ENCODE measurements at regions not wholly inside any gene's neighbourhood (a gene's known extent, or its start where the extent isn't known, plus 50 kb on each side); places are given as distances from the start of the nearest gene placed in this dataset.

DNA sequence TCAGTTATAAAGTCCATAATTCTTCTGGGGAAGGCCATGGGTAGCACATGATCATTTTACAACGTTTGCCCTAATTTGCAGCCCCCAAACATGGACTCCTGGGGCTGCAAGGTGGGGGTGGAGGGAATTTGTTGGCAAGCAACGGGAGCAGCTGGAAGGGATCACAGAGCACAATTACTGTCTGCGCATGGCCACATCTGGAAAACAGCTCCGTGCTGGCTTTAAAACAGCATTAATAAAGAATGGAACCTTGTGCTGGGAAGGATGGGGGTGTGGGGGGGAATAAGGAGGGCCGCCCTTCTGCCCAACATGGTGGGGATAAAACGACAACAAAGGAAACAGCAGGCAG is 60.9 kb upstream of the SLC14A2 start:
- no peaks in the 10 kb centered on the region for H3K27me3 ChIP-seq (ENCODE audit: control insufficient read depth, insufficient read depth, low read length)
- no peak overlapping the region for H3K4me3 ChIP-seq (ENCODE audit: low read depth, low read length)

GRCh38 chr18:45556222-45556621 is 59.1 kb upstream of the SLC14A2 start:
- no peak overlapping the region for H3K4me3 ChIP-seq (ENCODE audit: low read depth, low read length)
- no peaks in the 10 kb centered on the region for H3K27me3 ChIP-seq (ENCODE audit: control insufficient read depth, insufficient read depth, low read length)
- H3K4me1 ChIP-seq (ENCODE audit: control insufficient read depth, insufficient read depth, low read length) = no peaks in the 10 kb centered on the region
- no peaks in the 10 kb centered on the region for H3K36me3 ChIP-seq (ENCODE audit: control insufficient read depth, insufficient read depth, low read length)
- H3K27ac ChIP-seq (ENCODE audit: low read depth, low read length) = no peak overlapping the region
- H3K9ac ChIP-seq (ENCODE audit: low read depth, low read length) = no peak overlapping the region
- H3K9me3 ChIP-seq (ENCODE audit: control insufficient read depth, insufficient read depth, low read length) = no peaks in the 10 kb centered on the region

More for the DNA sequence above, 60.9 kb upstream of the SLC14A2 start:
- H3K4me1 ChIP-seq (ENCODE audit: control insufficient read depth, insufficient read depth, low read length) = no peaks in the 10 kb centered on the region
- no peaks in the 10 kb centered on the region for H3K36me3 ChIP-seq (ENCODE audit: control insufficient read depth, insufficient read depth, low read length)
- H3K9ac ChIP-seq (ENCODE audit: low read depth, low read length) = no peak overlapping the region
- H3K27ac ChIP-seq (ENCODE audit: low read depth, low read length) = no peak overlapping the region
- no peaks in the 10 kb centered on the region for H3K9me3 ChIP-seq (ENCODE audit: control insufficient read depth, insufficient read depth, low read length)

GRCh38 chr18:45557287-45557686 is 58.0 kb upstream of the SLC14A2 start:
- Histone ChIP-seq H3K27me3 (ENCODE audit: control insufficient read depth, insufficient read depth, low read length) (no peaks in the 10 kb centered on the region), H3K4me3 (ENCODE audit: low read depth, low read length) (no peak overlapping the region), H3K36me3 (ENCODE audit: control insufficient read depth, insufficient read depth, low read length) (no peaks in the 10 kb centered on the region), H3K9me3 (ENCODE audit: control insufficient read depth, insufficient read depth, low read length) (no peaks in the 10 kb centered on the region), H3K9ac (ENCODE audit: low read depth, low read length) (no peak overlapping the region), H3K27ac (ENCODE audit: low read depth, low read length) (no peak overlapping the region), H3K4me1 (ENCODE audit: control insufficient read depth, insufficient read depth, low read length) (no peaks in the 10 kb centered on the region)

GRCh38 chr18:45557779-45558178 is 57.5 kb upstream of the SLC14A2 start:
- no peak overlapping the region for H3K27ac ChIP-seq (ENCODE audit: low read depth, low read length)

DNA sequence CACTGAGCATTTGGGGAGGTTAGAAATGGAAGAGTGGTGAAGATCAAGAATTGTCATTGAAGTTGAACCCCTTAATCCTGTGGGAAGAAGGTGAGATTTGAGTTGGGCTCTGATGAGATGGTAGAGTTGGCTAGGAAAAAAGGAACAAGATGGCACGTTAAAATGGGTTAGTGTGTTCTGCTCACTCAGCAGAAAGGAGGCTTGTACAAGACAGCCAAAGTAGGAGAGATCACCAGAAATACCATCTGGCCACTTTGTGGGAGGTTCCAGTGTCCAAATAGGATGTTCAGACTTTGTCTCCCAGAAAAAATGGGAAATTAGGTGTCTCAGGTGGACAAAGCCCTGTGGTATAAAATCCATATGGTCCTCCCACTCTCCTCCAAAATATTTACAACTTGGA is 56.0 kb upstream of the SLC14A2 start:
- no peaks in the 10 kb centered on the region for H3K36me3 ChIP-seq (ENCODE audit: control insufficient read depth, insufficient read depth, low read length)
- H3K27ac ChIP-seq (ENCODE audit: low read depth, low read length) = no peak overlapping the region
- no peaks in the 10 kb centered on the region for H3K27me3 ChIP-seq (ENCODE audit: control insufficient read depth, insufficient read depth, low read length)
- H3K4me1 ChIP-seq (ENCODE audit: control insufficient read depth, insufficient read depth, low read length) = no peaks in the 10 kb centered on the region
- no peaks in the 10 kb centered on the region for H3K9me3 ChIP-seq (ENCODE audit: control insufficient read depth, insufficient read depth, low read length)
- no peak overlapping the region for H3K9ac ChIP-seq (ENCODE audit: low read depth, low read length)
- H3K4me3 ChIP-seq (ENCODE audit: low read depth, low read length) = no peak overlapping the region

More at GRCh38 chr18:45557779-45558178, 57.5 kb upstream of the SLC14A2 start:
- Histone ChIP-seq H3K4me3 (ENCODE audit: low read depth, low read length) (no peak overlapping the region), H3K4me1 (ENCODE audit: control insufficient read depth, insufficient read depth, low read length) (no peaks in the 10 kb centered on the region), H3K36me3 (ENCODE audit: control insufficient read depth, insufficient read depth, low read length) (no peaks in the 10 kb centered on the region), H3K27me3 (ENCODE audit: control insufficient read depth, insufficient read depth, low read length) (no peaks in the 10 kb centered on the region), H3K9me3 (ENCODE audit: control insufficient read depth, insufficient read depth, low read length) (no peaks in the 10 kb centered on the region), H3K9ac (ENCODE audit: low read depth, low read length) (no peak overlapping the region)

- no peak overlapping the region for H3K9ac ChIP-seq (ENCODE audit: low read depth, low read length)
- H3K4me1 ChIP-seq (ENCODE audit: control insufficient read depth, insufficient read depth, low read length) = no peaks in the 10 kb centered on the region
- no peak overlapping the region for H3K4me3 ChIP-seq (ENCODE audit: low read depth, low read length)
- no peak overlapping the region for H3K27ac ChIP-seq (ENCODE audit: low read depth, low read length)
- no peaks in the 10 kb centered on the region for H3K27me3 ChIP-seq (ENCODE audit: control insufficient read depth, insufficient read depth, low read length)
- no peaks in the 10 kb centered on the region for H3K9me3 ChIP-seq (ENCODE audit: control insufficient read depth, insufficient read depth, low read length)
- no peaks in the 10 kb centered on the region for H3K36me3 ChIP-seq (ENCODE audit: control insufficient read depth, insufficient read depth, low read length)
Measured at GRCh38 chr18:45560870-45561269, 54.4 kb upstream of the SLC14A2 start.

- Histone ChIP-seq H3K9ac (ENCODE audit: low read depth, low read length) (no peak overlapping the region), H3K27ac (ENCODE audit: low read depth, low read length) (no peak overlapping the region), H3K4me3 (ENCODE audit: low read depth, low read length) (no peak overlapping the region), H3K4me1 (ENCODE audit: control insufficient read depth, insufficient read depth, low read length) (peaks cover 10% of the 10 kb centered on the region), H3K9me3 (ENCODE audit: control insufficient read depth, insufficient read depth, low read length) (no peaks in the 10 kb centered on the region), H3K36me3 (ENCODE audit: control insufficient read depth, insufficient read depth, low read length) (no peaks in the 10 kb centered on the region), H3K27me3 (ENCODE audit: control insufficient read depth, insufficient read depth, low read length) (no peaks in the 10 kb centered on the region)
Measured at GRCh38 chr18:45562567-45563479, 52.5 kb upstream of the SLC14A2 start.

DNA sequence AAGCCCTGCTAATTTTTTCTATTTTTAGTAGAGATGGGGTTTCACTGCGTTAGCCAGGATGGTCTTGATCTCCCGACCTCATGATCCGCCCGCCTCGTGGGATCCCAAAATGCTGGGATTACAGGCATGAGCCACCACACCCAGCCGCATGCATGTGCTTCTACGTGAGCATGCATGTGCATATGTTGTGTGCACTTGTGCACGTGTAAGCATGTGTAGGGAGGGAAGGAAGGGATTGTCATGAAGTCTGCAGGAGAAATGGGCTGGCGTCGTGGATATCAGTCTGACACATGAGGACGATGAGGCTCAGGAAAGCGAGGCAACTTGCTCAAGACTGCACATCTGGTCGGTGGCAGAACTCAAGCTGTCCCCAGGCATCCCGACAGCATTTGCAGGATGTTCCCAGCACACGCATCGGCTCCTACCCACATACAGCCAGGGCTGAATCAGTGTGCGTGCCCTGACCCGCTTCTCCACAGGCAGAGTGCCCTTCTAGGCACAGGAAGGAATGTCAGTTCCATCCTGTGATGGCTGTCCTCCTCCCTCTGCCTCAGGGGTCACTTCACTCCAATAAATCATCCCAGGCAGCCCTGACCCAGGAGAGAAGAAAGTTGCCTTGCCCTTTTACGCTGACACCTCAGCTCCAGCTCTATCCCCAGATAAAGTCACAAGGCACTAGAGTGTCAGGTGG is 49.9 kb upstream of the SLC14A2 start:
- Histone ChIP-seq H3K4me3 (ENCODE audit: low read depth, low read length) (no peak overlapping the region), H3K9me3 (ENCODE audit: control insufficient read depth, insufficient read depth, low read length) (0 out of 2 replicates have a peak, but pooled peaks cover 4% of the 10 kb centered on the region), H3K9ac (ENCODE audit: low read depth, low read length) (no peak overlapping the region), H3K4me1 (ENCODE audit: control insufficient read depth, insufficient read depth, low read length) (peaks cover 10% of the 10 kb centered on the region), H3K36me3 (ENCODE audit: control insufficient read depth, insufficient read depth, low read length) (no peaks in the 10 kb centered on the region), H3K27ac (ENCODE audit: low read depth, low read length) (no peak overlapping the region), H3K27me3 (ENCODE audit: control insufficient read depth, insufficient read depth, low read length) (no peaks in the 10 kb centered on the region)
